IMR-90 (cell line): ENCODE measurements at regions not wholly inside any gene's neighbourhood (a gene's known extent, or its start where the extent isn't known, plus 50 kb on each side); places are given as distances from the start of the nearest gene placed in this dataset.

Experiments
- ATAC-seq: fragments of 200-7000 bp; cut with Tn5 transposase; 2 replicates; pipeline ENCODE4 v1.9.1; 2020; ENCODE audit warnings: low read depth, mild to moderate bottlenecking, moderate library complexity
- BruUV-seq: library from RNA; stranded (reverse); fragments of 400-500 nt; replicated peaks from 2 replicates; lab custom pipeline; 2021; lab: Mats Ljungman, UMichigan
- CTCF ChIA-PET: fragments of 300-600 bp; formaldehyde crosslinking; extraction: SDS; loops from one replicate; lab custom pipeline; 2021; ENCODE audit warnings: antibody characterized with exemption; lab: Yijun Ruan, JAX
- POLR2A ChIA-PET: fragments of 300-600 bp; sonication (Branson Sonifier 250); formaldehyde crosslinking; loops from one replicate; lab custom pipeline; 2022; ENCODE audit warnings: antibody characterized with exemption; ENCODE audit not compliant: unreplicated experiment; lab: Charles Lee
- DNase-seq: peaks from one replicate; pipeline ENCODE4 v3.0.0; 2013
- H2AFZ ChIP-seq: replicated peaks from 2 replicates; pipeline ENCODE3; 2013; ENCODE audit warnings: low read length, mild to moderate bottlenecking; ENCODE audit not compliant: poor library complexity
- H2AK5ac ChIP-seq: 2 replicates; pipeline ENCODE4 v1.6.1; 2013; ENCODE audit warnings: low read depth, low read length, inconsistent platforms
- H2AK9ac ChIP-seq: replicated peaks from 2 replicates; pipeline ENCODE3; 2013; ENCODE audit warnings: mild to moderate bottlenecking, low read depth, low read length, moderate library complexity; ENCODE audit not compliant: poor library complexity
- H2BK120ac ChIP-seq: 2 replicates; pipeline ENCODE4 v1.6.1; 2013; ENCODE audit warnings: low read depth, low read length, inconsistent platforms
- H2BK15ac ChIP-seq: 3 replicates; pipeline ENCODE4 v1.6.1; 2013; ENCODE audit warnings: low read depth, low read length, inconsistent platforms
- H2BK20ac ChIP-seq: 2 replicates; pipeline ENCODE4 v1.6.1; 2013; ENCODE audit warnings: low read depth, mild to moderate bottlenecking, inconsistent platforms, low read length, moderate library complexity
- H2BK5ac ChIP-seq: 2 replicates; pipeline ENCODE4 v1.6.1; 2013; ENCODE audit warnings: mild to moderate bottlenecking, low read depth, low read length, inconsistent platforms; ENCODE audit not compliant: poor library complexity, severe bottlenecking
- H3K14ac ChIP-seq: replicated peaks from 2 replicates; pipeline ENCODE4 v1.6.1; 2013; ENCODE audit warnings: low read depth, low read length, inconsistent platforms
- H3K18ac ChIP-seq: 2 replicates; pipeline ENCODE4 v1.6.1; 2013; ENCODE audit warnings: low read depth, low read length, control low read depth
- H3K23ac ChIP-seq: 2 replicates; pipeline ENCODE4 v1.6.1; 2013; ENCODE audit warnings: low read depth, low read length, inconsistent platforms
- H3K27ac ChIP-seq: 2 replicates; pipeline ENCODE4 v1.5.1; 2013; ENCODE audit warnings: mild to moderate bottlenecking, control low read depth, low read length; ENCODE audit not compliant: insufficient read depth
- H3K27me3 ChIP-seq: 2 replicates; pipeline ENCODE4 v1.6.1; 2013; ENCODE audit warnings: low read length; ENCODE audit not compliant: control insufficient read depth, insufficient read depth
- H3K36me3 ChIP-seq: 2 replicates; pipeline ENCODE4 v1.6.1; 2013; ENCODE audit warnings: low read length, mixed read lengths; ENCODE audit not compliant: control insufficient read depth, insufficient read depth
- H3K4ac ChIP-seq: 2 replicates; pipeline ENCODE4 v1.6.1; 2013; ENCODE audit warnings: low read depth, low read length, inconsistent platforms
- H3K4me1 ChIP-seq: 2 replicates; pipeline ENCODE4 v1.6.1; 2013; ENCODE audit warnings: low read length, mixed read lengths; ENCODE audit not compliant: control insufficient read depth, insufficient read depth
- H3K4me2 ChIP-seq: 2 replicates; pipeline ENCODE4 v1.6.1; 2013; ENCODE audit warnings: low read depth, mild to moderate bottlenecking, control low read depth, low read length, moderate library complexity
- H3K4me3 ChIP-seq: 2 replicates; pipeline ENCODE4 v1.5.1; 2013; ENCODE audit warnings: low read depth, mild to moderate bottlenecking, control low read depth, low read length, moderate library complexity; ENCODE audit not compliant: insufficient read depth
- H3K56ac ChIP-seq: 2 replicates; pipeline ENCODE4 v1.6.1; 2013; ENCODE audit warnings: low read length, inconsistent platforms; ENCODE audit not compliant: insufficient read depth; ENCODE audit errors: extremely low read depth
- H3K79me1 ChIP-seq, 2 experiments: 2 replicates each; pipeline ENCODE4 v1.6.1; 2013; ENCODE audit warnings: low read length in 2 of 2, inconsistent platforms in 1 of 2, low read depth in 1 of 2
- H3K9ac ChIP-seq: 2 replicates; pipeline ENCODE4 v1.6.1; 2013; ENCODE audit warnings: low read depth, low read length, control low read depth
- H3K9me1 ChIP-seq: 2 replicates; pipeline ENCODE4 v1.6.1; 2013; ENCODE audit warnings: low read length, inconsistent platforms; ENCODE audit not compliant: insufficient read depth
- H3K9me3 ChIP-seq: 2 replicates; pipeline ENCODE4 v1.6.1; 2013; ENCODE audit warnings: low read length; ENCODE audit not compliant: control insufficient read depth, insufficient read depth
- H4K20me1 ChIP-seq: 2 replicates; pipeline ENCODE4 v1.6.1; 2013; ENCODE audit warnings: low read length, inconsistent platforms; ENCODE audit not compliant: insufficient read depth
- H4K5ac ChIP-seq: 2 replicates; pipeline ENCODE4 v1.6.1; 2013; ENCODE audit warnings: mild to moderate bottlenecking, low read depth, low read length, control low read depth
- H4K8ac ChIP-seq, 2 experiments: 2 replicates each; pipeline ENCODE4 v1.6.1; 2013; ENCODE audit warnings: low read depth in 2 of 2, low read length in 2 of 2, control low read depth in 1 of 2, inconsistent platforms in 1 of 2
- H4K91ac ChIP-seq: 2 replicates; pipeline ENCODE4 v1.6.1; 2013; ENCODE audit warnings: low read depth, low read length, inconsistent platforms; ENCODE audit not compliant: insufficient read depth
- BHLHE40 ChIP-seq: fragments of 150-350 bp; IDR thresholded peaks from 2 replicates; pipeline ENCODE4 v1.6.1; 2016; ENCODE audit warnings: mild to moderate bottlenecking, low read depth, low read length
- CEBPB ChIP-seq: IDR thresholded peaks from 2 replicates; pipeline ENCODE4 v1.6.1; 2012; ENCODE audit warnings: low read depth, low read length, improper control_type of control experiment
- CHD1 ChIP-seq: IDR thresholded peaks from 2 replicates; pipeline ENCODE4 v1.6.1; 2012; ENCODE audit warnings: low read depth, low read length, improper control_type of control experiment
- CTCF ChIP-seq: conservative IDR thresholded peaks from 2 replicates; pipeline ENCODE4 v1.5.1; 2012; ENCODE audit warnings: mild to moderate bottlenecking, low read depth, low read length, improper control_type of control experiment
- ELK1 ChIP-seq: fragments of 150-350 bp; IDR thresholded peaks from 2 replicates; pipeline ENCODE4 v1.6.1; 2016; ENCODE audit warnings: low read depth, mild to moderate bottlenecking, low read length, moderate library complexity, borderline replicate concordance
- FOS ChIP-seq: fragments of 150-350 bp; IDR thresholded peaks from 2 replicates; pipeline ENCODE4 v1.6.1; 2016; ENCODE audit warnings: low read depth, low read length
- MAFK ChIP-seq: IDR thresholded peaks from 2 replicates; pipeline ENCODE4 v1.6.1; 2012; ENCODE audit warnings: low read depth, low read length, improper control_type of control experiment
- NFE2L2 ChIP-seq: fragments of 150-350 bp; IDR thresholded peaks from 2 replicates; pipeline ENCODE4 v1.6.1; 2016; ENCODE audit warnings: low read depth, mild to moderate bottlenecking, low read length
- POLR2A ChIP-seq: IDR thresholded peaks from 2 replicates; pipeline ENCODE4 v1.6.1; 2012; ENCODE audit warnings: mild to moderate bottlenecking, low read depth, low read length
- RCOR1 ChIP-seq: IDR thresholded peaks from 2 replicates; pipeline ENCODE4 v1.6.1; 2012; ENCODE audit warnings: mild to moderate bottlenecking, low read length, improper control_type of control experiment; ENCODE audit not compliant: insufficient replicate concordance
- RFX5 ChIP-seq: IDR thresholded peaks from 2 replicates; pipeline ENCODE4 v1.8.0; 2012; ENCODE audit warnings: low read depth, mild to moderate bottlenecking, low read length, moderate library complexity
- USF2 ChIP-seq: fragments of 150-350 bp; IDR thresholded peaks from 2 replicates; pipeline ENCODE4 v1.6.1; 2017; ENCODE audit warnings: mild to moderate bottlenecking, antibody characterized with exemption, low read length, low read depth
- WGBS, 2 experiments: methylation state at CpG; one replicate each; pipeline versions ENCODE4 v1.1.5 to v1.1.7; 2013; ENCODE audit warnings: missing lambda C conversion rate in 2 of 2; ENCODE audit not compliant: insufficient read length in 1 of 2; ENCODE audit errors: extremely low coverage in 2 of 2; 5-methylcytosine and 5-hydroxymethylcytosine counted together
- dilution Hi-C: fragments of 300-500 bp; cut with HindIII; formaldehyde crosslinking; loops from one replicate; pipeline ENCODE4 v1.14.3; 2018; ENCODE audit warnings: low sequenced_read_pairs; ENCODE audit not compliant: unreplicated experiment
- in situ Hi-C: fragments of 300-500 bp; cut with MboI; formaldehyde crosslinking; loops from 3 replicates; pipeline ENCODE4 v1.14.3; 2019; ENCODE audit warnings: low sequenced_read_pairs, inconsistent platforms, mixed read lengths
- intact Hi-C: fragments of 100-400 bp; cut with micrococcal nuclease; formaldehyde crosslinking; loops from 2 replicates; pipeline ENCODE4 v1.10.0; 2022

- intact Hi-C loops: no loop called here
Observed at GRCh38 chr6:146985966-146986365, 218.3 kb upstream of the STXBP5 start.

More at GRCh38 chr6:146985966-146986365, 218.3 kb upstream of the STXBP5 start:
- Histone ChIP-seq H3K4ac (no peak overlapping the region), H3K23ac (no peak overlapping the region), H4K91ac (no peak overlapping the region), H4K20me1 (no peaks in the 10 kb centered on the region), H2AFZ (no peak overlapping the region), H3K27ac (no peak overlapping the region), H3K56ac (no peak overlapping the region), H3K36me3 (no peaks in the 10 kb centered on the region), H3K4me3 (no peak overlapping the region), H4K8ac (no peak overlapping the region), H3K9ac (no peak overlapping the region), H3K14ac (no peak overlapping the region), H4K5ac (no peak overlapping the region), H3K9me3 (no peaks in the 10 kb centered on the region), H2BK120ac (no peak overlapping the region), H2AK9ac (no peak overlapping the region), H3K79me1 (no peaks in the 10 kb centered on the region), H3K27me3 (no peaks in the 10 kb centered on the region), H2AK5ac (no peak overlapping the region), H3K4me2 (no peak overlapping the region), H3K9me1 (0 out of 2 replicates have a peak, but pooled peaks cover 5% of the 10 kb centered on the region), H2BK20ac (no peak overlapping the region), H3K18ac (no peak overlapping the region), H2BK15ac (no peak overlapping the region), H3K4me1 (peaks cover 7% of the 10 kb centered on the region), H2BK5ac (no peak overlapping the region)
- POLR2A ChIA-PET: no interaction called here
- ATAC-seq (no peak), DNase-seq (no peak)
- no TSS peak for BruUV-seq
- no CpG with 5 or more reads among the region's 2 CpGs for WGBS, 2 experiments
- dilution Hi-C loops (no loop called here), in situ Hi-C loops (no loop called here)
- no peak for TF ChIP-seq FOS
- TF ChIP-seq USF2: no peak
- no peak for TF ChIP-seq RCOR1
- no peak for TF ChIP-seq MAFK
- no peak for TF ChIP-seq CHD1
- TF ChIP-seq BHLHE40: no peak
- TF ChIP-seq ELK1: no peak
- no peak for TF ChIP-seq CEBPB
- TF ChIP-seq POLR2A: no peak
- TF ChIP-seq NFE2L2: no peak
- no peak for TF ChIP-seq CTCF
- TF ChIP-seq RFX5: no peak
- CTCF ChIA-PET: no interaction called here
